HG02571 (cell line): ENCODE measurements at regions not wholly inside any gene's neighbourhood (a gene's known extent, or its start where the extent isn't known, plus 50 kb on each side); places are given as distances from the start of the nearest gene placed in this dataset.

ENCODE experiments used
- ATAC-seq: cut with Tn5 transposase; IDR thresholded peaks from one replicate; pipeline ENCODE4 v1.9.1; 2021; ENCODE audit warnings: mild to moderate bottlenecking, moderate library complexity; ENCODE audit not compliant: unreplicated experiment

- ATAC-seq: no peak
These were observed 175.8 kb downstream of the ACTR3 start for GRCh38 chr2:114065731-114066130.

GRCh38 chr2:114066186-114066747, 176.4 kb downstream of the ACTR3 start:
- ATAC-seq: no peak

GRCh38 chr2:114068438-114068837, 178.5 kb downstream of the ACTR3 start:
- ATAC-seq: no peak

- ATAC-seq: no peak
These were observed 187.1 kb downstream of the ACTR3 start for GRCh38 chr2:114076961-114077360.

GRCh38 chr2:114079366-114080004, 189.6 kb downstream of the ACTR3 start:
- no peak for ATAC-seq

GRCh38 chr2:114082731-114083433, 193.0 kb downstream of the ACTR3 start:
- ATAC-seq: no peak

- peak; percentile 65 for ATAC-seq
These were observed 194.0 kb downstream of the ACTR3 start for GRCh38 chr2:114083717-114084387.

- no peak for ATAC-seq
These were observed 195.3 kb downstream of the ACTR3 start for GRCh38 chr2:114085238-114085637.

GRCh38 chr2:114085992-114086391, 196.1 kb downstream of the ACTR3 start:
- ATAC-seq: no peak

GRCh38 chr2:114089636-114090319, 199.9 kb downstream of the ACTR3 start:
- no peak for ATAC-seq

GRCh38 chr2:114091010-114091409, 201.1 kb downstream of the ACTR3 start:
- ATAC-seq: no peak

- no peak for ATAC-seq
These were observed 218.4 kb downstream of the ACTR3 start for GRCh38 chr2:114108249-114108648.

- ATAC-seq: no peak
These were observed 219.0 kb downstream of the ACTR3 start for GRCh38 chr2:114108824-114109416.

- no peak for ATAC-seq
These were observed 221.4 kb downstream of the ACTR3 start for GRCh38 chr2:114111329-114111728.

- ATAC-seq: no peak
These were observed 223.6 kb downstream of the ACTR3 start for GRCh38 chr2:114113518-114113917.

- no peak for ATAC-seq
These were observed 228.2 kb downstream of the ACTR3 start for GRCh38 chr2:114118088-114118487.

- no peak for ATAC-seq
These were observed 230.0 kb downstream of the ACTR3 start for GRCh38 chr2:114119862-114120261.

- no peak for ATAC-seq
These were observed 233.0 kb downstream of the ACTR3 start for GRCh38 chr2:114122930-114123329.

- no peak for ATAC-seq
These were observed 234.0 kb downstream of the ACTR3 start for GRCh38 chr2:114123925-114124324.

- ATAC-seq: no peak
These were observed 237.5 kb downstream of the ACTR3 start for GRCh38 chr2:114127372-114127771.

GRCh38 chr2:114128263-114128662, 238.4 kb downstream of the ACTR3 start:
- ATAC-seq: no peak
